ENCODE measurements at regions not wholly inside any gene's neighbourhood (a gene's known extent, or its start where the extent isn't known, plus 50 kb on each side); places are given as distances from the start of the nearest gene placed in this dataset.
"Not testable (repeated sequence)": the region's sequence is repeated elsewhere in the genome, so short reads cannot be mapped to it uniquely, and the experiment has no call there.

GRCh38 chr4:14111730-14112181, 484.2 kb upstream of the BOD1L1 start:
- DNase-seq (ENCODE audit: low read depth), result no peak

- DNase-seq (ENCODE audit: low read depth), result no peak
These were observed 487.6 kb upstream of the BOD1L1 start for GRCh38 chr4:14115106-14115505.

GRCh38 chr4:14117575-14118238, 490.2 kb upstream of the BOD1L1 start:
- no peak for DNase-seq (ENCODE audit: low read depth)

- DNase-seq (ENCODE audit: low read depth), result no peak
These were observed 497.3 kb upstream of the BOD1L1 start for GRCh38 chr4:14124816-14125215.

- no peak for DNase-seq (ENCODE audit: low read depth)
These were observed 498.0 kb upstream of the BOD1L1 start for GRCh38 chr4:14125375-14126129.

- no peak for DNase-seq (ENCODE audit: low read depth)
These were observed 503.0 kb upstream of the BOD1L1 start for GRCh38 chr4:14130551-14130950.

GRCh38 chr4:14131335-14131734, 503.8 kb upstream of the BOD1L1 start:
- DNase-seq (ENCODE audit: low read depth), result no peak

- DNase-seq (ENCODE audit: low read depth), result no peak
These were observed 504.8 kb upstream of the BOD1L1 start for GRCh38 chr4:14132301-14132700.

GRCh38 chr4:14138106-14138505, 510.6 kb upstream of the BOD1L1 start:
- no peak for DNase-seq (ENCODE audit: low read depth)

GRCh38 chr4:14143892-14144291, 516.4 kb upstream of the BOD1L1 start:
- no peak for DNase-seq (ENCODE audit: low read depth)

- no peak for DNase-seq (ENCODE audit: low read depth)
These were observed 521.9 kb upstream of the BOD1L1 start for GRCh38 chr4:14149176-14150053.

- DNase-seq (ENCODE audit: low read depth), result no peak
These were observed 523.6 kb upstream of the BOD1L1 start for GRCh38 chr4:14151101-14151500.

- DNase-seq (ENCODE audit: low read depth), result no peak
These were observed 525.5 kb upstream of the BOD1L1 start for GRCh38 chr4:14152834-14153519.

- no peak for DNase-seq (ENCODE audit: low read depth)
These were observed 528.3 kb upstream of the BOD1L1 start for GRCh38 chr4:14155803-14156202.

GRCh38 chr4:14157262-14157661, 529.7 kb upstream of the BOD1L1 start:
- no peak for DNase-seq (ENCODE audit: low read depth)

GRCh38 chr4:14165222-14165920, 537.8 kb upstream of the BOD1L1 start:
- DNase-seq (ENCODE audit: low read depth), result no peak

- no peak for DNase-seq (ENCODE audit: low read depth)
These were observed 540.5 kb upstream of the BOD1L1 start for GRCh38 chr4:14167876-14168510.

GRCh38 chr4:14168919-14169318, 541.4 kb upstream of the BOD1L1 start:
- no peak for DNase-seq (ENCODE audit: low read depth)

GRCh38 chr4:14169460-14169859, 541.9 kb upstream of the BOD1L1 start:
- DNase-seq (ENCODE audit: low read depth), result no peak

- not testable (repeated sequence) for DNase-seq (ENCODE audit: low read depth)
These were observed 542.4 kb upstream of the BOD1L1 start for GRCh38 chr4:14169940-14170339.

GRCh38 chr4:14176613-14177012, 549.1 kb upstream of the BOD1L1 start:
- no peak for DNase-seq (ENCODE audit: low read depth)
